ENCODE measurements at regions not wholly inside any gene's neighbourhood (a gene's known extent, or its start where the extent isn't known, plus 50 kb on each side); places are given as distances from the start of the nearest gene placed in this dataset.

DNA sequence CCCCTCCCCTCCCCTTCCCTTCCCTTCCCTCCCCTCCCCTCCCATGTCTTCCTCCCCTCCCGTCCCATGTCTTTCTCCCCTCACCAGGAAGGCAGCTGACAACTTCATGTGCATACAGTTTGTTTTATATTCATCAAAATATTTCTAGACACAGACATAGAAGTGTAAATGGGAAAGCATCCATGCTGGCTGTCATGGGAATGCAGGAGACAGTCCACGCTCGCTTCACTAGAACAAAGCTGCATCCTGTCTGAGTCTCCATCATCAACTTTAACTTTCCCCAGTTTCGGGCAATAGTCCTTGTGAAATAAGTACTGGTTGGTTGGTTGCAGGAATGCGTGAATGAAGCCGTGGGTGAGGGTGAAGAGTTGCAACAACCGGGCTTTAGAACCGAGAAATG is 226.9 kb downstream of the DCDC2C start:
- TF ChIP-seq CTCF (conservative IDR thresholded peaks at IDR 0.05; ENCODE audit: low read length) (no peak), EZH2phosphoT487 (IDR thresholded peaks at IDR 0.05; ENCODE audit: borderline replicate concordance) (no peak)
